ENCODE measurements at regions not wholly inside any gene's neighbourhood (a gene's known extent, or its start where the extent isn't known, plus 50 kb on each side); places are given as distances from the start of the nearest gene placed in this dataset.

DNA sequence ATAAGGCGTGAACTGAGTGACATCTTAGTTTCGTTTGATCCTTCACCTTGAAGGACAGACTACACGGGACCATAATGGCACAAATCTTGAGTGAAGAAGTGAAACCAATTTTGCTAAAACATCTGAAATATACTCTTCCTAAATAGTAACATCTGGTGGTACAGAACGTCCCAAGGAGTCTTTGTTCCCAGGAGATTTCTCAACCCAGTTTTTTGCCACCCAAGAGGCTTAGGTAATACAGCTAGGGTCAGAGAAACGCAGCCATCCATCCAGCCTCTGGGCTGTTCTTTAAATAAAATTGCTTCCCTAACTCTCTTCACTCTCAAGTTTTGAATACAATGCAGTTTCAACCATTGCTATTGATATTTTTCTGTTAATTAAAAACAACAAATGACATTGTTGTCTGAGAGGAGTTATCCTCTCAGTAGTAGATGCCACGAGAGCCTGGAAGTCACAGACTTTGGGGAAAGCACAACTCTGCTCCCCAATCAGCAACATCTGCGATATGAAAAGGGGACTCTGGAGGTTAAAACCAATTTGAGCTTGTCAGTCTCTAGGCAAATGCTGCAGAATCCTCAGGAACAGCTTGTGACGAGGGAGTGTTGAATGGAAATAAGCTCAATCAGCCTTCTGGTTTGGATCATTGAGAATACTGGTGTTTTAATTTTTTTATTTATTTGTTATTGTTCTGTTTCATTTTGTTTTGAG is 394.3 kb upstream of the ADGRL2 start:
- TF ChIP-seq CTCF (IDR thresholded peaks at IDR 0.05) (no peak), POLR2A (IDR thresholded peaks at IDR 0.05) (no peak)
